ENCODE measurements at regions not wholly inside any gene's neighbourhood (a gene's known extent, or its start where the extent isn't known, plus 50 kb on each side); places are given as distances from the start of the nearest gene placed in this dataset.

DNA sequence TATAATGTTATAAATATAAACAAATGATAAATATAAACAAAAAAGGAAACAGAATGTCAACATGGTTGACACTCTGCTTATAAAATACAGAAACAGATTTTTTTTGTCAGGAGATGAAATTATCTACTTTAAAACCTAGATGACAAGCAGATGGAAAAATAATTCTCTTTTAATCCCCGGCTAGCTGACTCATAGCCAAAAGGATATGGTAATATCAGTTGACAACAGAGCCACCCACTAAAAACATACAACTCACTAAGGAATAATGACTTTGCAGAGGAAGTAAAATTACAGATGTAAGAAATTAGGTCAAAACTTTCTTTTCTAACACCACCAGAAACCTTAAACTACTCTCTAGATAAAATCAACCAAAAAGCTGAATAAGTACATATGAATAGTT is 131.1 kb upstream of the ABCB5 start (continued):
- TF ChIP-seq, protein P1, sequence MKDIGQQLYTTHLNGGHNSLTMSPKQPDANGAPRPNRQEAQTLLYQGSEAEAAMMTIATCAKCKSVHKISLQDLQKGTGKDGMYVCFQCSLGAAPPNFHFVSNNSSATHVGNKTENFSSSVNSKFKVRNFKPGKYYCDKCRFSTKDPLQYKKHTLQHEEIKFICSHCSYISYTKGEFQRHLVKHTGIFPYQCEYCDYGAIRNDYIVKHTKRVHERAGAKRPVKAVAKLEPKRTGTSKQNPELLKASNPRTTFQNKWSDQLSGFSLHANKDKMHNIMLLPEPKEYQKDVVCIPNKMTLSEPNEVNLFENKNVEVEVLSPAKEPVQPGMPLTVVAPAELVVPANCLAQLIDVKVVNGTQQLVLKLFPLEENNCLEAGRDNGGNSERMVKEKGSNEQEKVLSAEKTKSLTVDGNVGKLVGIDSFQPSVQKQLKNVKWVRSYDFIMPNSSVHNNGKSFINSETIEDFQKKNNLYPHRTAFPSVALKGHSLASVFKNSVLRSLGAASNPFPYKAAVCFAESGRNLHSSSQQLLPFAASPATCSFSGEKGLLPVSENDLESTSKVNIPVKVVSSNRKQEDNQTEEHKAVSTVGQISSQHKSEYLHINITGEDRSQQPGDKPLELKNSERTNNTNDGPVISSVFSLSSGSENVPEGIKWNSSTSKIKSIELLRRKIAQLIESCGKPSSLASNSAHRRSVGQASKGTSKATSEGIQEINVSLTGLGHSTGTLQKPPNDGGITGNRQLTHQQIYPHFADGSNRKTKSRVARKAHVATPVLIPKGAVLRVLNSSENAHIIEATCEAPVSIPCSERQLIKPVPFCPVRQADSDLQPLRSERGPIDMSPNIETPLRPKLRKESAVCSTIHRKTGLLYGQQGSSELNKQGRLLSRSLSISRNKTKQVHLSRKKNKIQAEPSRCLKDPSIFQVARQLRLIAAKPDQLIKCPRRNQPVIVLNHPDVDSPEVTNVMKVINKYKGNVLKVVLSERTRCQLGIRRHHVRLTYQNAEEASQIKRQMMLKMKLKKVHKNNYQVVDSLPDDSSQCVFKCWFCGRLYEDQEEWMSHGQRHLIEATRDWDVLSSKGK (CRISPR knock-in tag; IDR thresholded peaks at IDR 0.05) = no peak
- no peak for TF ChIP-seq POLR2B (IDR thresholded peaks at IDR 0.05; ENCODE audit: low read depth, partially characterized antibody)

DNA sequence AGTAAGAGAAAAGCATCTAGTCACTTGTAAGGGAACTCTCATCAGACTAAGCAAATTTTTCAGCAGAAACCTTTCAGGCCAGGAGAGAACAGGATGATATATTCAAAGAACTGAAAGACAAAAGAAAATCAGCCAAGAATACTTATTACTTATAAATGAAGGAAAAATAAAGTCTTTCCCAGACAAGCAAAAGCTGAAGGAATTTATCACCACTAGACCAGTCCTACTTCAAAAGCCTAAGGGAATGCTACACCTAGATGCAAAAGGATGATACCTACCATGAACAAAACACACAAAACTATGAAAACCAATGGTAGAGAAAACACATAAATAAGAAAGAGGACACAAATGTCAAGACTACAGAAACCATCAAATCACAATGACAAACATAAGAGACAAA is 126.6 kb upstream of the ABCB5 start:
- no peak overlapping the region for H2AFZ ChIP-seq (ENCODE audit: low read depth, low read length)
- H3K9me1 ChIP-seq (ENCODE audit: control insufficient read depth, insufficient read depth, low read length) = no peaks in the 10 kb centered on the region
- no peaks in the 10 kb centered on the region for H3K36me3 ChIP-seq (ENCODE audit: control insufficient read depth, insufficient read depth, low read length)
- no peak overlapping the region for H3K27ac ChIP-seq (ENCODE audit: extremely low read depth, low read depth, low read length)
- POLR2A ChIA-PET = no interaction called here
- in situ Hi-C loops (cut with MboI) (no loop called here), intact Hi-C loops (cut with micrococcal nuclease) (no loop called here)
- no peak for DNase-seq (ENCODE audit: extremely low read depth in 1 of 4, low spot score in 3 of 4)
- no peak for FAIRE-seq
- ATAC-seq = no peak
- H3K4me3 ChIP-seq = no peak overlapping the region
- H3K79me2 ChIP-seq (ENCODE audit: control insufficient read depth, insufficient read depth, low read length) = no peaks in the 10 kb centered on the region
- TF ChIP-seq NELFE (IDR thresholded peaks at IDR 0.05; ENCODE audit: insufficient read depth, insufficient read length) (no peak), CHAMP1 (IDR thresholded peaks at IDR 0.05) (no peak), ESRRA (IDR thresholded peaks at IDR 0.05; ENCODE audit: borderline replicate concordance, low read depth) (no peak), NR4A1 (CRISPR knock-in tag; IDR thresholded peaks at IDR 0.05) (no peak), NR4A1 (tag; IDR thresholded peaks at IDR 0.05) (no peak), SNIP1 (IDR thresholded peaks at IDR 0.05; ENCODE audit: low read depth) (no peak), ZNF3 (CRISPR knock-in tag; IDR thresholded peaks at IDR 0.05) (no peak)
- TF ChIP-seq, protein P2, sequence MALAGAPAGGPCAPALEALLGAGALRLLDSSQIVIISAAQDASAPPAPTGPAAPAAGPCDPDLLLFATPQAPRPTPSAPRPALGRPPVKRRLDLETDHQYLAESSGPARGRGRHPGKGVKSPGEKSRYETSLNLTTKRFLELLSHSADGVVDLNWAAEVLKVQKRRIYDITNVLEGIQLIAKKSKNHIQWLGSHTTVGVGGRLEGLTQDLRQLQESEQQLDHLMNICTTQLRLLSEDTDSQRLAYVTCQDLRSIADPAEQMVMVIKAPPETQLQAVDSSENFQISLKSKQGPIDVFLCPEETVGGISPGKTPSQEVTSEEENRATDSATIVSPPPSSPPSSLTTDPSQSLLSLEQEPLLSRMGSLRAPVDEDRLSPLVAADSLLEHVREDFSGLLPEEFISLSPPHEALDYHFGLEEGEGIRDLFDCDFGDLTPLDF (CRISPR knock-in tag; IDR thresholded peaks at IDR 0.05) = no peak
- H3K4me2 ChIP-seq (ENCODE audit: insufficient read depth, low read length) = no peak overlapping the region
- no peaks in the 10 kb centered on the region for H3K27me3 ChIP-seq (ENCODE audit: control insufficient read depth in 2 of 2, insufficient read depth in 2 of 2, low read length in 2 of 2)
- H3K4me1 ChIP-seq (replicated peaks in 1 of 2; ENCODE audit: control insufficient read depth in 2 of 2, insufficient read depth in 2 of 2, low read length in 2 of 2) = no peaks in the 10 kb centered on the region
- H3K9me3 ChIP-seq (replicated peaks; ENCODE audit: control insufficient read depth, insufficient read depth, low read depth, low read length) = no peaks in the 10 kb centered on the region
- H4K20me1 ChIP-seq (replicated peaks; ENCODE audit: control insufficient read depth, insufficient read depth, low read length) = no peaks in the 10 kb centered on the region
- H3K9ac ChIP-seq (ENCODE audit: insufficient read depth in 1 of 2, low read depth in 2 of 2, low read length in 2 of 2) = no peak overlapping the region
- no TSS peak for BruUV-seq (replicated peaks)
- CTCF ChIA-PET (ENCODE audit: low intra/inter-chr PET ratio) = no interaction called here
